ENCODE measurements at regions not wholly inside any gene's neighbourhood (a gene's known extent, or its start where the extent isn't known, plus 50 kb on each side); places are given as distances from the start of the nearest gene placed in this dataset.

- in situ Hi-C loops (cut with HindIII; ENCODE audit: low sequenced_read_pairs), result no loop called here
- TF ChIP-seq CTCF (IDR thresholded peaks at IDR 0.05; ENCODE audit: low read depth, low read length, missing control alignments), result no peak
- DNase-seq (ENCODE audit: low read depth), result no peak
- H3K4me3 ChIP-seq (ENCODE audit: low read depth, low read length), result no peak overlapping the region
These were observed 99.4 kb downstream of the YTHDF1 start for GRCh38 chr20:63116412-63117106.

DNA sequence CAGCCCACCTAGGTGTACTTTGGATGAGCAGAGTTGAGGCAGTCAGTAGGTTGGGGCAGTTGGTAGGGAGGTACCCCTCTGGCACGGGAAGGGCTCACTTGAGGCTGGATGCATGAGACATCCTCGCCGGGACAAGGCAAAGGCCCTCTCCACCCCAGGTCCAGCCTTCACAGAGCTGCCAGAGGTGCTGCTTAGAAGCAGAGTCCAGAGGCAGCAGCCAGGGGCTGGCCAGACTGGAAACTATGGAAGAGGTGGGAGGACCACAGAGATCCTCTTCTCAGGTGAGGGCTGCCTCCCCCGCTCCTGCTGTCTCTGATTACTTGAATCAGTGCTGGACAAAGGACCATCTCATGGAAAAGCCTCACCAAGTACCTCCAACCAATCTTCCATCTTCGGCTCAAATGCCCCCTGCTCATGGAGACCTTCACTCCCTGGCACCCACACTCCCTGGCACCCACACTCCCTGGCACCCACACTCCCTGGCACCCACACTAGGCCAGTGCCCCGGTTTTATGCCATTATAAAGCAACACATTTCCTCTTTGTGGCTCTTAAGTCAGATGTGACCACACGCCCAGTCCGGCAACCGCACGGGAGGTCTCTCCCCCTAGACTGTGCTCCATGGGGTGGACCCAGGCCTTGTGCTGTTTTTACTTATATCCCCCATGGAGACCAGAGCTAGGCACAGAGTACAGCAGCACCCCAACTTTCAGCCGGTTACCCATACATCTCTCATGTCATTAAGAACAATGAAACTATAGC, 100.1 kb downstream of the YTHDF1 start:
- in situ Hi-C loops (cut with HindIII; ENCODE audit: low sequenced_read_pairs), result no loop called here
- DNase-seq (ENCODE audit: low read depth), result no peak
- no peak for TF ChIP-seq CTCF (IDR thresholded peaks at IDR 0.05; ENCODE audit: low read depth, low read length, missing control alignments)
- H3K4me3 ChIP-seq (ENCODE audit: low read depth, low read length), result no peak overlapping the region

GRCh38 chr20:63114693-63115311, 101.1 kb downstream of the YTHDF1 start:
- TF ChIP-seq CTCF (IDR thresholded peaks at IDR 0.05; ENCODE audit: low read depth, low read length, missing control alignments), result no peak
- in situ Hi-C loops (cut with HindIII; ENCODE audit: low sequenced_read_pairs), result no loop called here
- no peak overlapping the region for H3K4me3 ChIP-seq (ENCODE audit: low read depth, low read length)
- DNase-seq (ENCODE audit: low read depth), result no peak

DNA sequence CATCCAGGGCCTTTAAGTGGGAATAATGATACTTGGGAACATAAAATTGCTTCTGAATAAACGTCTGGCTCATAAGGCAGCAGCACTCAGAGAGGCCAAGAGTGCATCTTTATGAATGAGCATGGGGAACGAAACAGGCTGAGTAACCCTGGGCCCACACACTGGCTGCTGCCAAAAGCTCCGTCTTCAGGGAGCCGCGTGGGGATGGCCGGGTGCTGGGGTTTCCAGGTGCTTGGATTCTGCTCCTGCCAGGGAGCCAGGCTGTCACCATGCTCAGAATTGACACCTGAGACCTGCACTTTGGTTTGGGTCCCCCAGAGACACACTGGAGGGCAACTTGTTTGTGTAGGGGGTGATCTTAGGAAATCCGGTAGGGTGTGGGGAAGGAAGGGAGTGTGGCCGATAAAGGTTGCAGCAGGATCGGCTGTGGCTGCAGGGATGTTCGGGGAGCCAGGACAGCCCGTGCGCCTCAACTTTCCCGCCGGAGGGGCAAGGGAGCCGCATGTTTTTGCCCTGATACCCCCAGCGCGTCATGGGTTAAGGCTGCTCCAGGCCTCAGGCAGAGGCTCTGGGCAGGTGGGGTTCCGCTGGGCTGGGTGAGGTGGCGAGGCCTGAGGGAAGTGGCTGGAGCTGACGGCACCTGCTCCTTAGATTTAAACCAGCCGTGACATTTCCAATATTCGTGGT, 101.8 kb downstream of the YTHDF1 start:
- no peak for TF ChIP-seq CTCF (IDR thresholded peaks at IDR 0.05; ENCODE audit: low read depth, low read length, missing control alignments)
- no peak overlapping the region for H3K4me3 ChIP-seq (ENCODE audit: low read depth, low read length)
- in situ Hi-C loops (cut with HindIII; ENCODE audit: low sequenced_read_pairs), result no loop called here
- DNase-seq (ENCODE audit: low read depth), result no peak

GRCh38 chr20:63112491-63113219, 103.3 kb downstream of the YTHDF1 start:
- DNase-seq (ENCODE audit: low read depth), result no peak
- no peak overlapping the region for H3K4me3 ChIP-seq (ENCODE audit: low read depth, low read length)
- no peak for TF ChIP-seq CTCF (IDR thresholded peaks at IDR 0.05; ENCODE audit: low read depth, low read length, missing control alignments)
- in situ Hi-C loops (cut with HindIII; ENCODE audit: low sequenced_read_pairs), result no loop called here

GRCh38 chr20:63108247-63108646, 101.5 kb upstream of the BHLHE23 start:
- no peak for DNase-seq (ENCODE audit: low read depth)
- in situ Hi-C loops (cut with HindIII; ENCODE audit: low sequenced_read_pairs), result no loop called here
- TF ChIP-seq CTCF (IDR thresholded peaks at IDR 0.05; ENCODE audit: low read depth, low read length, missing control alignments), result no peak
- H3K4me3 ChIP-seq (ENCODE audit: low read depth, low read length), result no peak overlapping the region

All from astrocyte of the cerebellum (primary cell).